Effector memory CD8-positive, alpha-beta T cell (primary cell): ENCODE measurements at regions not wholly inside any gene's neighbourhood (a gene's known extent, or its start where the extent isn't known, plus 50 kb on each side); places are given as distances from the start of the nearest gene placed in this dataset.
A peak's percentile ranks its signal among the peaks of the same experiment; 100 is the strongest.
"Not testable (repeated sequence)": the region's sequence is repeated elsewhere in the genome, so short reads cannot be mapped to it uniquely, and the experiment has no call there.

Source experiments
- ATAC-seq: fragments of 150-1000 bp; cut with Tn5 transposase; replicated peaks from 2 replicates; pipeline ENCODE4 v1.10.0; 2021; ENCODE audit warnings: mild to moderate bottlenecking, moderate library complexity
- DNase-seq, 3 experiments: peaks; one replicate each; pipeline ENCODE4 v3.0.0; 2021
- H3K27ac Mint-ChIP-seq, 2 donors: one replicate each; pipeline ENCODE4 v1.8.0; 2022; ENCODE audit warnings: mild to moderate bottlenecking in 2 of 2, mixed read lengths in 2 of 2, moderate library complexity in 2 of 2
- H3K27me3 Mint-ChIP-seq, 2 donors: one replicate each; pipeline ENCODE4 v1.8.0; 2022; ENCODE audit warnings: mixed read lengths in 2 of 2
- H3K36me3 Mint-ChIP-seq: one replicate; pipeline ENCODE4 v1.8.0; 2022; ENCODE audit warnings: mild to moderate bottlenecking, moderate library complexity, mixed read lengths; ENCODE audit not compliant: insufficient read depth
- H3K4me1 Mint-ChIP-seq, 2 donors: one replicate each; pipeline ENCODE4 v1.8.0; 2022; ENCODE audit warnings: low read depth in 2 of 2, mixed read lengths in 2 of 2
- H3K4me3 Mint-ChIP-seq, 2 donors: one replicate each; pipeline ENCODE4 v1.8.0; 2022; ENCODE audit warnings: mild to moderate bottlenecking in 2 of 2, mixed read lengths in 2 of 2, moderate library complexity in 2 of 2
- H3K9me3 Mint-ChIP-seq, 2 donors: one replicate each; pipeline ENCODE4 v1.8.0; 2022; ENCODE audit warnings: mixed read lengths in 2 of 2

GRCh38 chr10:123252779-123253178, 98.6 kb downstream of the BUB3 start:
- peaks cover 4% of the 10 kb centered on the region for H3K36me3 Mint-ChIP-seq
- no peak for DNase-seq
- H3K4me3 Mint-ChIP-seq = no peak overlapping the region
- ATAC-seq = no peak
- no peaks in the 10 kb centered on the region for H3K27me3 Mint-ChIP-seq
- H3K4me1 Mint-ChIP-seq = peaks cover 0 to 2% of the 10 kb centered on the region in 2 donors
- no peaks in the 10 kb centered on the region for H3K9me3 Mint-ChIP-seq
- no peak overlapping the region for H3K27ac Mint-ChIP-seq

- not testable (repeated sequence) for H3K9me3 Mint-ChIP-seq, H3K36me3 Mint-ChIP-seq, H3K4me3 Mint-ChIP-seq, H3K27ac Mint-ChIP-seq, H3K4me1 Mint-ChIP-seq, H3K27me3 Mint-ChIP-seq
- ATAC-seq = peak; percentile 51
- DNase-seq = peak; percentile 1 to 11 (median 7)
Observed at GRCh38 chr10:123254343-123254742, 100.1 kb downstream of the BUB3 start.

GRCh38 chr10:123257904-123258456, 103.8 kb downstream of the BUB3 start:
- Mint-ChIP-seq H3K4me3 (no peak overlapping the region), H3K27ac (no peak overlapping the region), H3K27me3 (no peaks in the 10 kb centered on the region), H3K36me3 (no peaks in the 10 kb centered on the region), H3K9me3 (no peaks in the 10 kb centered on the region), H3K4me1 (no peaks in the 10 kb centered on the region)
- DNase-seq = no peak
- no peak for ATAC-seq

- DNase-seq (no peak), ATAC-seq (no peak)
- Mint-ChIP-seq H3K4me3 (no peak overlapping the region), H3K4me1 (no peaks in the 10 kb centered on the region), H3K27me3 (no peaks in the 10 kb centered on the region), H3K9me3 (no peaks in the 10 kb centered on the region), H3K27ac (no peak overlapping the region), H3K36me3 (no peaks in the 10 kb centered on the region)
Observed at GRCh38 chr10:123259081-123259480, 104.9 kb downstream of the BUB3 start.

GRCh38 chr10:123259791-123260190, 105.6 kb downstream of the BUB3 start:
- Mint-ChIP-seq H3K36me3 (no peaks in the 10 kb centered on the region), H3K9me3 (no peaks in the 10 kb centered on the region), H3K27me3 (no peaks in the 10 kb centered on the region), H3K4me3 (no peak overlapping the region), H3K27ac (no peak overlapping the region), H3K4me1 (no peaks in the 10 kb centered on the region)
- no peak for ATAC-seq
- no peak for DNase-seq

- DNase-seq (no peak), ATAC-seq (no peak)
- no peak overlapping the region for H3K4me3 Mint-ChIP-seq
- no peaks in the 10 kb centered on the region for H3K36me3 Mint-ChIP-seq
- H3K27me3 Mint-ChIP-seq = no peaks in the 10 kb centered on the region
- H3K27ac Mint-ChIP-seq = no peak overlapping the region
- no peaks in the 10 kb centered on the region for H3K4me1 Mint-ChIP-seq
- H3K9me3 Mint-ChIP-seq = no peaks in the 10 kb centered on the region
Observed at GRCh38 chr10:123262456-123262855, 108.3 kb downstream of the BUB3 start.

- Mint-ChIP-seq H3K4me1 (peaks cover 0 to 1% of the 10 kb centered on the region in 2 donors), H3K4me3 (no peak overlapping the region), H3K9me3 (no peaks in the 10 kb centered on the region), H3K36me3 (no peaks in the 10 kb centered on the region), H3K27me3 (peaks cover 0 to 4% of the 10 kb centered on the region in 2 donors), H3K27ac (no peak overlapping the region)
- ATAC-seq (no peak), DNase-seq (no peak)
Observed at GRCh38 chr10:123266971-123267370, 112.8 kb downstream of the BUB3 start.

GRCh38 chr10:123269017-123269552, 114.9 kb downstream of the BUB3 start:
- H3K36me3 Mint-ChIP-seq = no peaks in the 10 kb centered on the region
- no peak overlapping the region for H3K4me3 Mint-ChIP-seq
- H3K4me1 Mint-ChIP-seq = peaks cover 0 to 1% of the 10 kb centered on the region in 2 donors
- H3K27me3 Mint-ChIP-seq = peaks cover under 1 to 9% of the 10 kb centered on the region in 2 donors
- ATAC-seq (no peak), DNase-seq (no peak)
- H3K9me3 Mint-ChIP-seq = no peaks in the 10 kb centered on the region
- no peak overlapping the region for H3K27ac Mint-ChIP-seq

- Mint-ChIP-seq H3K27ac (no peak overlapping the region), H3K4me1 (peaks cover 0 to 3% of the 10 kb centered on the region in 2 donors), H3K4me3 (no peak overlapping the region), H3K9me3 (no peaks in the 10 kb centered on the region), H3K27me3 (peaks cover 7 to 10% of the 10 kb centered on the region in 2 donors), H3K36me3 (no peaks in the 10 kb centered on the region)
- DNase-seq = no peak
- ATAC-seq = no peak
Observed at GRCh38 chr10:123269675-123270074, 115.5 kb downstream of the BUB3 start.

- DNase-seq (no peak), ATAC-seq (no peak)
- Mint-ChIP-seq H3K9me3 (no peaks in the 10 kb centered on the region), H3K27me3 (peaks cover 8 to 15% of the 10 kb centered on the region in 2 donors), H3K27ac (no peak overlapping the region), H3K4me1 (peaks cover 2 to 5% of the 10 kb centered on the region in 2 donors), H3K4me3 (no peak overlapping the region), H3K36me3 (no peaks in the 10 kb centered on the region)
Observed at GRCh38 chr10:123270221-123270620, 116.0 kb downstream of the BUB3 start.

GRCh38 chr10:123270806-123271205, 116.6 kb downstream of the BUB3 start:
- Mint-ChIP-seq H3K27ac (no peak overlapping the region), H3K9me3 (no peaks in the 10 kb centered on the region), H3K4me1 (peaks cover 5 to 6% of the 10 kb centered on the region in 2 donors), H3K4me3 (no peak overlapping the region), H3K36me3 (no peaks in the 10 kb centered on the region), H3K27me3 (peaks cover 8 to 18% of the 10 kb centered on the region in 2 donors)
- no peak for ATAC-seq
- DNase-seq = no peak

GRCh38 chr10:123272171-123272570, 118.0 kb downstream of the BUB3 start:
- DNase-seq = no peak
- H3K27ac Mint-ChIP-seq = no peak overlapping the region
- H3K27me3 Mint-ChIP-seq = peaks cover 8 to 18% of the 10 kb centered on the region in 2 donors
- peaks cover 5 to 6% of the 10 kb centered on the region in 2 donors for H3K4me1 Mint-ChIP-seq
- peaks cover 2 to 8% of the 10 kb centered on the region in 2 donors for H3K9me3 Mint-ChIP-seq
- H3K4me3 Mint-ChIP-seq = no peak overlapping the region
- no peaks in the 10 kb centered on the region for H3K36me3 Mint-ChIP-seq
- ATAC-seq = no peak

- DNase-seq (no peak), ATAC-seq (no peak)
- H3K27ac Mint-ChIP-seq = no peak overlapping the region
- H3K36me3 Mint-ChIP-seq = no peaks in the 10 kb centered on the region
- peaks cover 8 to 18% of the 10 kb centered on the region in 2 donors for H3K27me3 Mint-ChIP-seq
- H3K9me3 Mint-ChIP-seq = peaks cover 2 to 8% of the 10 kb centered on the region in 2 donors
- H3K4me1 Mint-ChIP-seq = peaks cover 5 to 6% of the 10 kb centered on the region in 2 donors
- no peak overlapping the region for H3K4me3 Mint-ChIP-seq
Observed at GRCh38 chr10:123274306-123275135, 120.3 kb downstream of the BUB3 start.

- peaks cover 8 to 18% of the 10 kb centered on the region in 2 donors for H3K27me3 Mint-ChIP-seq
- no peak overlapping the region for H3K27ac Mint-ChIP-seq
- peaks cover 2 to 8% of the 10 kb centered on the region in 2 donors for H3K9me3 Mint-ChIP-seq
- peaks cover 5 to 6% of the 10 kb centered on the region in 2 donors for H3K4me1 Mint-ChIP-seq
- DNase-seq = no peak
- H3K4me3 Mint-ChIP-seq = no peak overlapping the region
- ATAC-seq = no peak
- H3K36me3 Mint-ChIP-seq = no peaks in the 10 kb centered on the region
Observed at GRCh38 chr10:123275136-123275564, 120.9 kb downstream of the BUB3 start.
